ENCODE measurements at regions not wholly inside any gene's neighbourhood (a gene's known extent, or its start where the extent isn't known, plus 50 kb on each side); places are given as distances from the start of the nearest gene placed in this dataset.

DNA sequence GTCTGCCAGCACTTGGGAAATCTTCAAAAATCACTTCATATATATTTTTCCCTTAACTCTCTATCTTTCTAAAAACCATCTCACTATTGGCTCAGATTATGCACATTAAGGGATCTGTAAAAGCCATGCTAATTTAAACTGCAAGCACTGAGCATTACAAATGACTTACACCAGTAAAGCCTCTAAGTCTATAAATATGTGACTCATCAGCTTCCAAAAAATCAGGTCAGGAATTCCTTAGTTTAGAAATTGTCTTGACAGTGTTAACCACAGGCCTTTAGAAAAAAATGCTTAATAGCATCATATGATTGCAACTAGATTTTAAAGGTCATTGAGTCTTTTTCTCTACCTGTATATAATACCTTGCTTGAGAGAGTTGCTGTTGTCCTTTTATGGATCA is 1113.6 kb upstream of the PIK3C3 start:
- TF ChIP-seq EZH2phosphoT487 (IDR thresholded peaks at IDR 0.05) (no peak), EZH2 (IDR thresholded peaks at IDR 0.05) (no peak)
- TF ChIP-seq, protein P1, sequence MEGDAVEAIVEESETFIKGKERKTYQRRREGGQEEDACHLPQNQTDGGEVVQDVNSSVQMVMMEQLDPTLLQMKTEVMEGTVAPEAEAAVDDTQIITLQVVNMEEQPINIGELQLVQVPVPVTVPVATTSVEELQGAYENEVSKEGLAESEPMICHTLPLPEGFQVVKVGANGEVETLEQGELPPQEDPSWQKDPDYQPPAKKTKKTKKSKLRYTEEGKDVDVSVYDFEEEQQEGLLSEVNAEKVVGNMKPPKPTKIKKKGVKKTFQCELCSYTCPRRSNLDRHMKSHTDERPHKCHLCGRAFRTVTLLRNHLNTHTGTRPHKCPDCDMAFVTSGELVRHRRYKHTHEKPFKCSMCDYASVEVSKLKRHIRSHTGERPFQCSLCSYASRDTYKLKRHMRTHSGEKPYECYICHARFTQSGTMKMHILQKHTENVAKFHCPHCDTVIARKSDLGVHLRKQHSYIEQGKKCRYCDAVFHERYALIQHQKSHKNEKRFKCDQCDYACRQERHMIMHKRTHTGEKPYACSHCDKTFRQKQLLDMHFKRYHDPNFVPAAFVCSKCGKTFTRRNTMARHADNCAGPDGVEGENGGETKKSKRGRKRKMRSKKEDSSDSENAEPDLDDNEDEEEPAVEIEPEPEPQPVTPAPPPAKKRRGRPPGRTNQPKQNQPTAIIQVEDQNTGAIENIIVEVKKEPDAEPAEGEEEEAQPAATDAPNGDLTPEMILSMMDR (IDR thresholded peaks at IDR 0.05), result no peak
